ENCODE measurements at regions not wholly inside any gene's neighbourhood (a gene's known extent, or its start where the extent isn't known, plus 50 kb on each side); places are given as distances from the start of the nearest gene placed in this dataset.

- TF ChIP-seq, protein P1, sequence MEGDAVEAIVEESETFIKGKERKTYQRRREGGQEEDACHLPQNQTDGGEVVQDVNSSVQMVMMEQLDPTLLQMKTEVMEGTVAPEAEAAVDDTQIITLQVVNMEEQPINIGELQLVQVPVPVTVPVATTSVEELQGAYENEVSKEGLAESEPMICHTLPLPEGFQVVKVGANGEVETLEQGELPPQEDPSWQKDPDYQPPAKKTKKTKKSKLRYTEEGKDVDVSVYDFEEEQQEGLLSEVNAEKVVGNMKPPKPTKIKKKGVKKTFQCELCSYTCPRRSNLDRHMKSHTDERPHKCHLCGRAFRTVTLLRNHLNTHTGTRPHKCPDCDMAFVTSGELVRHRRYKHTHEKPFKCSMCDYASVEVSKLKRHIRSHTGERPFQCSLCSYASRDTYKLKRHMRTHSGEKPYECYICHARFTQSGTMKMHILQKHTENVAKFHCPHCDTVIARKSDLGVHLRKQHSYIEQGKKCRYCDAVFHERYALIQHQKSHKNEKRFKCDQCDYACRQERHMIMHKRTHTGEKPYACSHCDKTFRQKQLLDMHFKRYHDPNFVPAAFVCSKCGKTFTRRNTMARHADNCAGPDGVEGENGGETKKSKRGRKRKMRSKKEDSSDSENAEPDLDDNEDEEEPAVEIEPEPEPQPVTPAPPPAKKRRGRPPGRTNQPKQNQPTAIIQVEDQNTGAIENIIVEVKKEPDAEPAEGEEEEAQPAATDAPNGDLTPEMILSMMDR (IDR thresholded peaks at IDR 0.05; ENCODE audit: control extremely low read depth in 1 of 3, insufficient read depth in 1 of 3, low read depth in 1 of 3, low read length in 3 of 3), result no peak
- no peak for TF ChIP-seq RAD21 (IDR thresholded peaks at IDR 0.05 in 1 of 2, conservative IDR thresholded peaks at IDR 0.05 in 1 of 2; ENCODE audit: low read depth in 2 of 2, low read length in 2 of 2)
- no peak for TF ChIP-seq CHD2 (IDR thresholded peaks at IDR 0.05; ENCODE audit: low read length)
- TF ChIP-seq CEBPB (IDR thresholded peaks at IDR 0.05; ENCODE audit: low read depth, low read length), result no peak
- no peak for TF ChIP-seq TAF1 (IDR thresholded peaks at IDR 0.05; ENCODE audit: low read depth, low read length)
- TF ChIP-seq TAF7 (optimal IDR thresholded peaks at IDR 0.05; ENCODE audit: borderline replicate concordance, low read depth, low read length), result no peak
- TF ChIP-seq EP300 (IDR thresholded peaks at IDR 0.05; ENCODE audit: borderline replicate concordance in 1 of 2, low read depth in 2 of 2, low read length in 2 of 2), result no peak
- no peak for TF ChIP-seq POLR2A (IDR thresholded peaks at IDR 0.05; ENCODE audit: control extremely low read depth in 1 of 2, low read depth in 2 of 2, low read length in 2 of 2)
- no peak for TF ChIP-seq ATF2 (IDR thresholded peaks at IDR 0.05; ENCODE audit: low read length)
- TF ChIP-seq SP1 (IDR thresholded peaks at IDR 0.05; ENCODE audit: low read depth, low read length), result no peak
- TF ChIP-seq POLR2AphosphoS5 (IDR thresholded peaks at IDR 0.05; ENCODE audit: low read depth, low read length), result no peak
- no peak for TF ChIP-seq PHF8 (conservative IDR thresholded peaks at IDR 0.05; ENCODE audit: low read depth, low read length)
- TF ChIP-seq, protein P2, sequence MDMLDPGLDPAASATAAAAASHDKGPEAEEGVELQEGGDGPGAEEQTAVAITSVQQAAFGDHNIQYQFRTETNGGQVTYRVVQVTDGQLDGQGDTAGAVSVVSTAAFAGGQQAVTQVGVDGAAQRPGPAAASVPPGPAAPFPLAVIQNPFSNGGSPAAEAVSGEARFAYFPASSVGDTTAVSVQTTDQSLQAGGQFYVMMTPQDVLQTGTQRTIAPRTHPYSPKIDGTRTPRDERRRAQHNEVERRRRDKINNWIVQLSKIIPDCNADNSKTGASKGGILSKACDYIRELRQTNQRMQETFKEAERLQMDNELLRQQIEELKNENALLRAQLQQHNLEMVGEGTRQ (IDR thresholded peaks at IDR 0.05; ENCODE audit: low read length), result no peak
Measured at GRCh38 chr19:31532034-31532433, 182.8 kb upstream of the TSHZ3 start.
